H1 (cell line): ENCODE measurements at regions not wholly inside any gene's neighbourhood (a gene's known extent, or its start where the extent isn't known, plus 50 kb on each side); places are given as distances from the start of the nearest gene placed in this dataset.

ENCODE experiments used
- BCL11A ChIP-seq, 2 experiments: IDR thresholded peaks; one replicate each; pipeline ENCODE4 v1.6.1; 2011; ENCODE audit warnings: low read depth in 2 of 2, low read length in 2 of 2, mild to moderate bottlenecking in 2 of 2
- CREB1 ChIP-seq: IDR thresholded peaks from 2 replicates; pipeline ENCODE4 v1.6.1; 2012; ENCODE audit warnings: inconsistent platforms
- EP300 ChIP-seq, 2 experiments: IDR thresholded peaks; 1 replicate in 1 of 2; 2 replicates in 1 of 2; pipeline ENCODE4 v1.6.1; 2011 to 2012; ENCODE audit warnings: low read depth in 2 of 2, low read length in 2 of 2, mild to moderate bottlenecking in 2 of 2, borderline replicate concordance in 1 of 2, inconsistent platforms in 1 of 2, moderate library complexity in 1 of 2
- EZH2 ChIP-seq: fragments of 200-600 bp; sonication (generic); IDR thresholded peaks from 2 replicates; pipeline ENCODE4 v1.7.1; 2012; ENCODE audit warnings: low read depth, mild to moderate bottlenecking, moderate library complexity, low read length, inconsistent platforms; ENCODE audit not compliant: severe bottlenecking
- MAFK ChIP-seq: IDR thresholded peaks from 2 replicates; pipeline ENCODE4 v1.6.1; 2012; ENCODE audit warnings: low read depth, mild to moderate bottlenecking, improper control_type of control experiment, low read length
- POLR2A ChIP-seq, 2 experiments: IDR thresholded peaks; 1 replicate in 1 of 2; 2 replicates in 1 of 2; pipeline ENCODE4 v1.6.1; 2011; ENCODE audit warnings: low read depth in 2 of 2, low read length in 2 of 2, mild to moderate bottlenecking in 2 of 2; ENCODE audit errors: control extremely low read depth in 1 of 2
- POLR2AphosphoS5 ChIP-seq: IDR thresholded peaks from 2 replicates; pipeline ENCODE4 v1.6.1; 2011; ENCODE audit warnings: low read depth, low read length
- SP2 ChIP-seq: IDR thresholded peaks from 2 replicates; pipeline ENCODE4 v1.6.1; 2012; ENCODE audit warnings: mild to moderate bottlenecking, low read length, inconsistent platforms
- TCF12 ChIP-seq: IDR thresholded peaks from 2 replicates; pipeline ENCODE4 v1.6.1; 2011; ENCODE audit warnings: low read depth, mild to moderate bottlenecking, low read length
- YY1 ChIP-seq: IDR thresholded peaks from 2 replicates; pipeline ENCODE4 v1.6.1; 2011; ENCODE audit warnings: low read depth, mild to moderate bottlenecking, low read length
- TF ChIP-seq, protein P1 (sequence below): IDR thresholded peaks from 2 replicates; pipeline ENCODE4 v1.6.1; 2012; ENCODE audit warnings: inconsistent platforms
- TF ChIP-seq, protein P2 (sequence below), 3 experiments: IDR thresholded peaks; 1 replicate in 2 of 3; 2 replicates in 1 of 3; pipeline versions ENCODE4 v1.5.1 to v1.6.1; 2011; ENCODE audit warnings: low read length in 3 of 3, mild to moderate bottlenecking in 3 of 3, inconsistent platforms in 2 of 3, low read depth in 1 of 3, moderate library complexity in 1 of 3; ENCODE audit not compliant: insufficient read depth in 1 of 3; ENCODE audit errors: control extremely low read depth in 1 of 3

DNA sequence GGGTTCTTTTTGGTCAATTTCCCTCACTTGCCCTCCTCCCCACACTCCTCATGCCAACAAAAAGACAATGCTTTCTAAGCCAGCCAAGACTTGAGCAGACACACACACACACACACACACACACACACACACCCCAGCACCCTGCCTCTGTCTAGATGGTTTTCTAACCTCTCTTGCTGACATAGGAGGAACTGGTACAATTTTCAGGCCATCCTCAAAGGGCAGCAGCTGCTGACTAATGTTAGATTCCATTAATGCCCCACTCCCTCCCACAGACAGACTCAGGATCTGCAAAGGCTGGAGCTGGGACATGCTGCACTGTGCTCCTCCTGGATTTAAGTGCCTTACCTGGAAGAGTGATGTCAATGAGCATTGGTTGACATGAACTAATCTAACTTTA, 438.4 kb downstream of the OCA2 start:
- no peak for TF ChIP-seq MAFK
- no peak for TF ChIP-seq EZH2
- TF ChIP-seq TCF12, result no peak
- TF ChIP-seq, protein P1, sequence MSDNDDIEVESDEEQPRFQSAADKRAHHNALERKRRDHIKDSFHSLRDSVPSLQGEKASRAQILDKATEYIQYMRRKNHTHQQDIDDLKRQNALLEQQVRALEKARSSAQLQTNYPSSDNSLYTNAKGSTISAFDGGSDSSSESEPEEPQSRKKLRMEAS, result no peak
- no peak for TF ChIP-seq BCL11A (IDR thresholded peaks at IDR 0.05; ENCODE audit: low read depth in 2 of 2, low read length in 2 of 2)
- TF ChIP-seq, protein P2, sequence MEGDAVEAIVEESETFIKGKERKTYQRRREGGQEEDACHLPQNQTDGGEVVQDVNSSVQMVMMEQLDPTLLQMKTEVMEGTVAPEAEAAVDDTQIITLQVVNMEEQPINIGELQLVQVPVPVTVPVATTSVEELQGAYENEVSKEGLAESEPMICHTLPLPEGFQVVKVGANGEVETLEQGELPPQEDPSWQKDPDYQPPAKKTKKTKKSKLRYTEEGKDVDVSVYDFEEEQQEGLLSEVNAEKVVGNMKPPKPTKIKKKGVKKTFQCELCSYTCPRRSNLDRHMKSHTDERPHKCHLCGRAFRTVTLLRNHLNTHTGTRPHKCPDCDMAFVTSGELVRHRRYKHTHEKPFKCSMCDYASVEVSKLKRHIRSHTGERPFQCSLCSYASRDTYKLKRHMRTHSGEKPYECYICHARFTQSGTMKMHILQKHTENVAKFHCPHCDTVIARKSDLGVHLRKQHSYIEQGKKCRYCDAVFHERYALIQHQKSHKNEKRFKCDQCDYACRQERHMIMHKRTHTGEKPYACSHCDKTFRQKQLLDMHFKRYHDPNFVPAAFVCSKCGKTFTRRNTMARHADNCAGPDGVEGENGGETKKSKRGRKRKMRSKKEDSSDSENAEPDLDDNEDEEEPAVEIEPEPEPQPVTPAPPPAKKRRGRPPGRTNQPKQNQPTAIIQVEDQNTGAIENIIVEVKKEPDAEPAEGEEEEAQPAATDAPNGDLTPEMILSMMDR (IDR thresholded peaks at IDR 0.05; ENCODE audit: control extremely low read depth in 1 of 3, insufficient read depth in 1 of 3, low read depth in 1 of 3, low read length in 3 of 3), result no peak
- no peak for TF ChIP-seq SP2
- TF ChIP-seq POLR2AphosphoS5, result no peak
- TF ChIP-seq YY1, result no peak
- TF ChIP-seq EP300 (IDR thresholded peaks at IDR 0.05; ENCODE audit: borderline replicate concordance in 1 of 2, low read depth in 2 of 2, low read length in 2 of 2), result no peak
- no peak for TF ChIP-seq CREB1
- no peak for TF ChIP-seq POLR2A (IDR thresholded peaks at IDR 0.05; ENCODE audit: control extremely low read depth in 1 of 2, low read depth in 2 of 2, low read length in 2 of 2)
